GM19023 (cell line): ENCODE measurements at regions not wholly inside any gene's neighbourhood (a gene's known extent, or its start where the extent isn't known, plus 50 kb on each side); places are given as distances from the start of the nearest gene placed in this dataset.

Experiments
- ATAC-seq: cut with Tn5 transposase; IDR thresholded peaks from one replicate; pipeline ENCODE4 v1.9.1; 2021; ENCODE audit warnings: mild to moderate bottlenecking, moderate library complexity; ENCODE audit not compliant: unreplicated experiment

GRCh38 chr15:70217226-70218160, 119.8 kb upstream of the TLE3 start:
- no peak for ATAC-seq

- no peak for ATAC-seq
Measured at GRCh38 chr15:70215951-70216350, 118.2 kb upstream of the TLE3 start.

GRCh38 chr15:70214941-70215635, 117.4 kb upstream of the TLE3 start:
- ATAC-seq, result no peak

- ATAC-seq, result no peak
Measured at GRCh38 chr15:70214276-70214675, 116.6 kb upstream of the TLE3 start.

GRCh38 chr15:70213794-70214193, 116.1 kb upstream of the TLE3 start:
- ATAC-seq, result no peak

GRCh38 chr15:70212963-70213315, 115.2 kb upstream of the TLE3 start:
- no peak for ATAC-seq

GRCh38 chr15:70212286-70212962, 114.7 kb upstream of the TLE3 start:
- ATAC-seq, result no peak

- no peak for ATAC-seq
Measured at GRCh38 chr15:70210528-70210927, 112.8 kb upstream of the TLE3 start.

- no peak for ATAC-seq
Measured at GRCh38 chr15:70210076-70210475, 112.4 kb upstream of the TLE3 start.

GRCh38 chr15:70209499-70209898, 111.8 kb upstream of the TLE3 start:
- no peak for ATAC-seq

- ATAC-seq, result no peak
Measured at GRCh38 chr15:70208332-70208731, 110.6 kb upstream of the TLE3 start.

- no peak for ATAC-seq
Measured at GRCh38 chr15:70206668-70207067, 109.0 kb upstream of the TLE3 start.

GRCh38 chr15:70204652-70205051, 106.9 kb upstream of the TLE3 start:
- no peak for ATAC-seq

GRCh38 chr15:70203981-70204560, 106.4 kb upstream of the TLE3 start:
- no peak for ATAC-seq

GRCh38 chr15:70202756-70203155, 105.0 kb upstream of the TLE3 start:
- ATAC-seq, result no peak

GRCh38 chr15:70201425-70201775, 103.7 kb upstream of the TLE3 start:
- no peak for ATAC-seq

GRCh38 chr15:70200511-70201424, 103.1 kb upstream of the TLE3 start:
- ATAC-seq, result no peak

GRCh38 chr15:70199540-70200410, 102.1 kb upstream of the TLE3 start:
- no peak for ATAC-seq

GRCh38 chr15:70199124-70199482, 101.4 kb upstream of the TLE3 start:
- no peak for ATAC-seq
